Panc1 (cell line): ENCODE measurements at regions not wholly inside any gene's neighbourhood (a gene's known extent, or its start where the extent isn't known, plus 50 kb on each side); places are given as distances from the start of the nearest gene placed in this dataset.

ENCODE experiments used
- ATAC-seq: fragments of 200-7000 bp; cut with Tn5 transposase; 2 replicates; pipeline ENCODE4 v1.9.1; 2020; ENCODE audit warnings: mild to moderate bottlenecking, moderate library complexity
- BruUV-seq: library from RNA; stranded (reverse); fragments of 400-500 nt; replicated peaks from 2 replicates; lab custom pipeline; 2021; lab: Mats Ljungman, UMichigan
- CTCF ChIA-PET: fragments of 300-600 bp; sonication (Branson Sonifier 250); formaldehyde crosslinking; loops from one replicate; lab custom pipeline; 2022; ENCODE audit warnings: antibody characterized with exemption; lab: Charles Lee
- POLR2A ChIA-PET: fragments of 300-600 bp; sonication (Branson Sonifier 250); formaldehyde crosslinking; loops from one replicate; lab custom pipeline; 2022; ENCODE audit warnings: antibody characterized with exemption; lab: Charles Lee
- DNase-seq: peaks from one replicate; pipeline ENCODE4 v3.0.0-alpha.2; 2010; ENCODE audit warnings: low read depth, low spot score
- H3K27ac ChIP-seq: 2 replicates; pipeline ENCODE4 v1.5.1; 2011; ENCODE audit warnings: mild to moderate bottlenecking, low read length, inconsistent platforms
- H3K27me3 ChIP-seq: fragments of 200-500 bp; sonication (Bioruptor generic); 2 replicates; pipeline ENCODE4 v1.6.0; 2014; ENCODE audit warnings: low read length, inconsistent platforms; ENCODE audit not compliant: control insufficient read depth, insufficient read depth
- H3K36me3 ChIP-seq: fragments of 200-500 bp; sonication (Bioruptor generic); 2 replicates; pipeline ENCODE4 v1.5.1; 2014; ENCODE audit warnings: inconsistent platforms, mild to moderate bottlenecking, low read length, moderate library complexity; ENCODE audit not compliant: control insufficient read depth, insufficient read depth
- H3K4me1 ChIP-seq: 2 replicates; pipeline ENCODE4 v1.5.1; 2011; ENCODE audit warnings: inconsistent platforms, mild to moderate bottlenecking, low read length, moderate library complexity; ENCODE audit not compliant: control insufficient read depth, insufficient read depth
- H3K4me3 ChIP-seq, 2 experiments: 2 replicates each; pipeline ENCODE4 v1.5.1; 2011 to 2012; ENCODE audit warnings: low read depth in 2 of 2, low read length in 2 of 2, mild to moderate bottlenecking in 2 of 2, inconsistent platforms in 1 of 2, moderate library complexity in 1 of 2
- H3K9me3 ChIP-seq: fragments of 200-500 bp; sonication (Bioruptor generic); 2 replicates; pipeline ENCODE4 v1.5.1; 2014; ENCODE audit warnings: low read depth, mild to moderate bottlenecking, inconsistent platforms, low read length, moderate library complexity; ENCODE audit not compliant: control insufficient read depth, insufficient read depth
- CTCF ChIP-seq: fragments of 450-650 bp; IDR thresholded peaks from 2 replicates; pipeline ENCODE4 v1.5.1; 2017; ENCODE audit warnings: mild to moderate bottlenecking
- POLR2AphosphoS5 ChIP-seq: IDR thresholded peaks from 2 replicates; pipeline ENCODE4 v1.6.1; 2012; ENCODE audit warnings: mild to moderate bottlenecking, low read depth, low read length, moderate library complexity
- SIN3A ChIP-seq: IDR thresholded peaks from 2 replicates; pipeline ENCODE4 v1.6.1; 2012; ENCODE audit warnings: low read depth, mild to moderate bottlenecking, low read length, moderate library complexity, borderline replicate concordance; ENCODE audit not compliant: insufficient read depth
- TCF7L2 ChIP-seq: IDR thresholded peaks from 2 replicates; pipeline ENCODE4 v1.6.1; 2011; ENCODE audit warnings: mild to moderate bottlenecking, low read depth, low read length, inconsistent platforms
- in situ Hi-C: cut with HindIII; loops from 2 replicates; pipeline ENCODE4 v1.10.0; 2016; ENCODE audit warnings: low sequenced_read_pairs, low pct_unique_long_range_greater_than_20kb
- intact Hi-C: fragments of 100-400 bp; cut with micrococcal nuclease; formaldehyde crosslinking; loops from one replicate; pipeline ENCODE4 v1.10.0; 2022; ENCODE audit not compliant: unreplicated experiment
- TF ChIP-seq, protein P1 (sequence below), 2 experiments: IDR thresholded peaks; 2 replicates each; pipeline ENCODE4 v1.6.1; 2011 to 2012; ENCODE audit warnings: low read depth in 2 of 2, control low read depth in 1 of 2, low read length in 1 of 2, mild to moderate bottlenecking in 1 of 2, moderate library complexity in 1 of 2; ENCODE audit not compliant: insufficient read depth in 1 of 2

DNA sequence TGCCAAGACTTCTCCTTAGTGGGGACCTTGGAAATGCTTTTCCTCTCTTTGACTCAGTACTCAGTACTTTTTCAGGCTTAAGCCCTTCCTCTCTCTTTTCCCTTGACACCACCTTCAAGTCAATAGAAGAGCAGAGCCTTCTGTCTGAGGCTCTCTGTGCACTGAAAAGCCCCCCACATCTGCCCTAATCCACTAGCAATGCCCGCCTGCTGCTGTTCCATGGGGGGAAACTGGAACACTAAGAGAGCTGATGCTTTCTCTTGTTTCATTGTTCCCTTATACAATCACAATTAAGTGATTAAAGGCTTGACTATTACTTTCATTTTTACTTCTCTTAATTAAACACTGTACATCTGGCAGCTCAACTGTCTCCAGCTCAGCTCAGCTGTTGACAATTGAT is 254.5 kb downstream of the SLITRK6 start:
- ATAC-seq (no peak), DNase-seq (no peak)
- in situ Hi-C loops = no loop called here
- Histone ChIP-seq H3K9me3 (no peaks in the 10 kb centered on the region), H3K27ac (no peak overlapping the region), H3K4me1 (no peaks in the 10 kb centered on the region), H3K27me3 (no peaks in the 10 kb centered on the region), H3K4me3 (no peak overlapping the region), H3K36me3 (no peaks in the 10 kb centered on the region)
- TF ChIP-seq TCF7L2 = no peak
- TF ChIP-seq CTCF = no peak
- BruUV-seq = no TSS peak
- intact Hi-C loops = no loop called here
- ChIA-PET CTCF (no interaction called here), POLR2A (no interaction called here)

DNA sequence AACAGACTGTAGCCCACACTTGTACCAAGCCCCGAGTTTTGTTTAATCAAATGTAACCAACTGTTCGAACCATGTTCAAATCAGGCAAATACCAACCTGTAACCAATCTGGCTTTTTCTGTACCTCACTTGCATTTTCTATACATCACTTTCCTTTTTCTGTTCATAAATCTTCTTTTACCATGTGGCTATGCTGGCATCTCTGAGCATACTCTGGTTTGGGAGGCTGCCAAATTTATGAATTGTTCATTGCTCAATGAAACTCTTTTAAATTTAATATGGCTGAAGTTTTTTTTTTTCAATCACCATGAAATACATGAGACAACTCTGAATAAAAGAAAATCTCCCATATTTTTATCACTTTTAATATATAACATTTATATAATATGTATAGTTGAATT is 256.1 kb downstream of the SLITRK6 start:
- in situ Hi-C loops = no loop called here

More for the DNA sequence above, 256.1 kb downstream of the SLITRK6 start:
- H3K4me1 ChIP-seq = no peaks in the 10 kb centered on the region
- TF ChIP-seq, protein P1, sequence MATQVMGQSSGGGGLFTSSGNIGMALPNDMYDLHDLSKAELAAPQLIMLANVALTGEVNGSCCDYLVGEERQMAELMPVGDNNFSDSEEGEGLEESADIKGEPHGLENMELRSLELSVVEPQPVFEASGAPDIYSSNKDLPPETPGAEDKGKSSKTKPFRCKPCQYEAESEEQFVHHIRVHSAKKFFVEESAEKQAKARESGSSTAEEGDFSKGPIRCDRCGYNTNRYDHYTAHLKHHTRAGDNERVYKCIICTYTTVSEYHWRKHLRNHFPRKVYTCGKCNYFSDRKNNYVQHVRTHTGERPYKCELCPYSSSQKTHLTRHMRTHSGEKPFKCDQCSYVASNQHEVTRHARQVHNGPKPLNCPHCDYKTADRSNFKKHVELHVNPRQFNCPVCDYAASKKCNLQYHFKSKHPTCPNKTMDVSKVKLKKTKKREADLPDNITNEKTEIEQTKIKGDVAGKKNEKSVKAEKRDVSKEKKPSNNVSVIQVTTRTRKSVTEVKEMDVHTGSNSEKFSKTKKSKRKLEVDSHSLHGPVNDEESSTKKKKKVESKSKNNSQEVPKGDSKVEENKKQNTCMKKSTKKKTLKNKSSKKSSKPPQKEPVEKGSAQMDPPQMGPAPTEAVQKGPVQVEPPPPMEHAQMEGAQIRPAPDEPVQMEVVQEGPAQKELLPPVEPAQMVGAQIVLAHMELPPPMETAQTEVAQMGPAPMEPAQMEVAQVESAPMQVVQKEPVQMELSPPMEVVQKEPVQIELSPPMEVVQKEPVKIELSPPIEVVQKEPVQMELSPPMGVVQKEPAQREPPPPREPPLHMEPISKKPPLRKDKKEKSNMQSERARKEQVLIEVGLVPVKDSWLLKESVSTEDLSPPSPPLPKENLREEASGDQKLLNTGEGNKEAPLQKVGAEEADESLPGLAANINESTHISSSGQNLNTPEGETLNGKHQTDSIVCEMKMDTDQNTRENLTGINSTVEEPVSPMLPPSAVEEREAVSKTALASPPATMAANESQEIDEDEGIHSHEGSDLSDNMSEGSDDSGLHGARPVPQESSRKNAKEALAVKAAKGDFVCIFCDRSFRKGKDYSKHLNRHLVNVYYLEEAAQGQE (IDR thresholded peaks at IDR 0.05; ENCODE audit: insufficient read depth in 1 of 2, low read depth in 2 of 2, low read length in 1 of 2) = no peak
- TF ChIP-seq SIN3A (no peak), CTCF (no peak), POLR2AphosphoS5 (no peak), TCF7L2 (no peak)
- H3K27ac ChIP-seq = no peak overlapping the region
- H3K9me3 ChIP-seq = no peaks in the 10 kb centered on the region
- DNase-seq = no peak
- POLR2A ChIA-PET = no interaction called here
- intact Hi-C loops = no loop called here
- no peak overlapping the region for H3K4me3 ChIP-seq
- no peak for ATAC-seq
- CTCF ChIA-PET = no interaction called here
- no peaks in the 10 kb centered on the region for H3K36me3 ChIP-seq
- no peaks in the 10 kb centered on the region for H3K27me3 ChIP-seq
- no TSS peak for BruUV-seq
